ENCODE measurements at regions not wholly inside any gene's neighbourhood (a gene's known extent, or its start where the extent isn't known, plus 50 kb on each side); places are given as distances from the start of the nearest gene placed in this dataset.

DNA sequence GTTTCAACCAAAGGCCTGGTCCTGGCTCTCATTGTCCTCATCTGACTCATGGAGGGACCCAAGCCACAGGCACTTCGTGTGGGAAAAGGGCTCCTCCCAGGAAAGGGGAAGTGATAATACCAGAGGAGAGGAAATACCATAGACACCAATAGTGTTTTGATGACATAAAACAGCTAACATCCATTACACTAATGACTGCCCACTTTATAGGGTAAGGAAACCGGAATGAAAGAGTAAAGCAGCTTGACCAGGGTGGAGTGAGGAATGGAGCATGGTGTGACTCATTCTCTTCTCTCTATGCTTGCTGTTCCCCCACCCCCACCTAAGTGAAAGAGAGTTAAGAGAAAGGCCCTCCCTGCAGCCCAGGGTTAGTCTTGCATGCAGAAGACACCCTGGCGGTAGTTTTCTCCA is 67.4 kb upstream of the HRH2 start:
- ChIA-PET CTCF (ENCODE audit: low intra/inter-chr PET ratio) (no interaction called here), POLR2A (no interaction called here)
- Histone ChIP-seq H3K9me3 (replicated peaks; ENCODE audit: control insufficient read depth, insufficient read depth, low read depth, low read length) (no peaks in the 10 kb centered on the region), H3K36me3 (ENCODE audit: control insufficient read depth, insufficient read depth, low read length) (no peaks in the 10 kb centered on the region), H3K4me1 (replicated peaks in 1 of 2; ENCODE audit: control insufficient read depth in 2 of 2, insufficient read depth in 2 of 2, low read length in 2 of 2) (no peaks in the 10 kb centered on the region), H3K27me3 (ENCODE audit: control insufficient read depth in 2 of 2, insufficient read depth in 2 of 2, low read length in 2 of 2) (peaks cover 0 to 15% of the 10 kb centered on the region in 2 experiments; a peak in 1 of 5 replicates), H3K4me2 (ENCODE audit: insufficient read depth, low read length) (no peak overlapping the region), H4K20me1 (replicated peaks; ENCODE audit: control insufficient read depth, insufficient read depth, low read length) (no peaks in the 10 kb centered on the region), H2AFZ (ENCODE audit: low read depth, low read length) (no peak overlapping the region), H3K9me1 (ENCODE audit: control insufficient read depth, insufficient read depth, low read length) (no peaks in the 10 kb centered on the region), H3K4me3 (no peak overlapping the region), H3K79me2 (ENCODE audit: control insufficient read depth, insufficient read depth, low read length) (no peaks in the 10 kb centered on the region), H3K27ac (ENCODE audit: extremely low read depth, low read depth, low read length) (no peak overlapping the region), H3K9ac (ENCODE audit: insufficient read depth in 1 of 2, low read depth in 2 of 2, low read length in 2 of 2) (no peak overlapping the region)
- no peak for FAIRE-seq
- in situ Hi-C loops (cut with MboI) = no loop called here
- TF ChIP-seq SPI1 (IDR thresholded peaks at IDR 0.05; ENCODE audit: borderline replicate concordance, low read depth, low read length) (peak; percentile 30; the same call in 1 of the 2 replicates), FOS (IDR thresholded peaks at IDR 0.05; ENCODE audit: extremely low read depth, insufficient read length) (no peak)
- WGBS (ENCODE audit: insufficient coverage, low coverage, missing lambda C conversion rate) = 2% methylated on average over 3 of the region's 3 CpGs
- no TSS peak for BruUV-seq (replicated peaks)
- intact Hi-C loops (cut with micrococcal nuclease) = no loop called here
- no peak for DNase-seq (ENCODE audit: extremely low read depth in 1 of 4, low spot score in 3 of 4)
- no peak for ATAC-seq

DNA sequence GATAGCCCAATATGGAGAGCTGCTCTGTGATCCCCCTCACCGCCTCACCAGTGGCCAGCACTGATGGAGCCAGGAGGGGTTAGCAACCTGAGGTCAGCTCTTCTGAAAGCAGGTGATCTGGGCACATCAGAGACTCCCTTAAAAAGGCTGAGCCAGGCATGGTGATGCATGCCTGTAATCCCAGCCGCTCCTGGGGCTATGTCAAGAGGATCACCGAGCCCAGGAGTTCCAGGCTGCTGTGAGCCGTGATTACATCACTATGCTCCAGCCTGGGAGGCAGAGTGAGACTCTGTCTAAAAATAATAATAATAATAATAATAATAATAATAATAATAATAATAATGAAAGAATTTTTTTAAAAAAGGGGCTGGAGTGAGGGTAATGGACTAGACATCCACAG is 66.6 kb upstream of the HRH2 start:
- H3K4me2 ChIP-seq (ENCODE audit: insufficient read depth, low read length) = no peak overlapping the region
- ATAC-seq (no peak), DNase-seq (ENCODE audit: extremely low read depth in 1 of 4, low spot score in 3 of 4) (no peak), FAIRE-seq (no peak)
- H3K27me3 ChIP-seq (ENCODE audit: control insufficient read depth in 2 of 2, insufficient read depth in 2 of 2, low read length in 2 of 2) = peaks cover 0 to 20% of the 10 kb centered on the region in 2 experiments; a peak in 1 of 5 replicates
- H2AFZ ChIP-seq (ENCODE audit: low read depth, low read length) = no peak overlapping the region
- H3K4me3 ChIP-seq = no peak overlapping the region
- H3K79me2 ChIP-seq (ENCODE audit: control insufficient read depth, insufficient read depth, low read length) = no peaks in the 10 kb centered on the region
- H3K27ac ChIP-seq (ENCODE audit: extremely low read depth, low read depth, low read length) = no peak overlapping the region
- no peaks in the 10 kb centered on the region for H3K9me3 ChIP-seq (replicated peaks; ENCODE audit: control insufficient read depth, insufficient read depth, low read depth, low read length)
- in situ Hi-C loops (cut with MboI) = no loop called here
- H3K9ac ChIP-seq (ENCODE audit: insufficient read depth in 1 of 2, low read depth in 2 of 2, low read length in 2 of 2) = no peak overlapping the region
- BruUV-seq (replicated peaks) = no TSS peak
- H3K9me1 ChIP-seq (ENCODE audit: control insufficient read depth, insufficient read depth, low read length) = no peaks in the 10 kb centered on the region
- WGBS (ENCODE audit: insufficient coverage, low coverage, missing lambda C conversion rate) = 0% methylated on average over 4 of the region's 4 CpGs
- no peaks in the 10 kb centered on the region for H3K36me3 ChIP-seq (ENCODE audit: control insufficient read depth, insufficient read depth, low read length)
- no peaks in the 10 kb centered on the region for H4K20me1 ChIP-seq (replicated peaks; ENCODE audit: control insufficient read depth, insufficient read depth, low read length)
- intact Hi-C loops (cut with micrococcal nuclease) = no loop called here
- ChIA-PET POLR2A (no interaction called here), CTCF (ENCODE audit: low intra/inter-chr PET ratio) (no interaction called here)
- no peaks in the 10 kb centered on the region for H3K4me1 ChIP-seq (replicated peaks in 1 of 2; ENCODE audit: control insufficient read depth in 2 of 2, insufficient read depth in 2 of 2, low read length in 2 of 2)
- TF ChIP-seq HDAC8 (tag; IDR thresholded peaks at IDR 0.05) (no peak), HSF4 (CRISPR knock-in tag; IDR thresholded peaks at IDR 0.05; ENCODE audit: borderline replicate concordance) (no peak), USF2 (CRISPR knock-in tag; IDR thresholded peaks at IDR 0.05) (no peak), GTF2A2 (tag; IDR thresholded peaks at IDR 0.05) (no peak), E2F8 (IDR thresholded peaks at IDR 0.05; ENCODE audit: low read depth, partially characterized antibody) (no peak), ARID1B (IDR thresholded peaks at IDR 0.05) (no peak), MEF2D (tag; conservative IDR thresholded peaks at IDR 0.05; ENCODE audit: low read depth) (no peak), THRAP3 (IDR thresholded peaks at IDR 0.05; ENCODE audit: borderline replicate concordance) (no peak), DPF2 (IDR thresholded peaks at IDR 0.05) (no peak), NRF1 (conservative IDR thresholded peaks at IDR 0.05 in 1 of 2, IDR thresholded peaks at IDR 0.05 in 1 of 2) (no peak), HCFC1 (IDR thresholded peaks at IDR 0.05; ENCODE audit: low read depth, low read length) (no peak), ZNF217 (CRISPR knock-in tag; IDR thresholded peaks at IDR 0.05) (no peak), TAF1 (IDR thresholded peaks at IDR 0.05; ENCODE audit: control insufficient read depth, extremely low read depth, insufficient read depth, low read length, severe bottlenecking) (no peak)
